IMR-90 (cell line): ENCODE measurements at regions not wholly inside any gene's neighbourhood (a gene's known extent, or its start where the extent isn't known, plus 50 kb on each side); places are given as distances from the start of the nearest gene placed in this dataset.

Experiments
- ATAC-seq: fragments of 200-7000 bp; cut with Tn5 transposase; 2 replicates; pipeline ENCODE4 v1.9.1; 2020; ENCODE audit warnings: low read depth, mild to moderate bottlenecking, moderate library complexity
- BruUV-seq: library from RNA; stranded (reverse); fragments of 400-500 nt; replicated peaks from 2 replicates; lab custom pipeline; 2021; lab: Mats Ljungman, UMichigan
- CTCF ChIA-PET: fragments of 300-600 bp; formaldehyde crosslinking; extraction: SDS; loops from one replicate; lab custom pipeline; 2021; ENCODE audit warnings: antibody characterized with exemption; lab: Yijun Ruan, JAX
- POLR2A ChIA-PET: fragments of 300-600 bp; sonication (Branson Sonifier 250); formaldehyde crosslinking; loops from one replicate; lab custom pipeline; 2022; ENCODE audit warnings: antibody characterized with exemption; ENCODE audit not compliant: unreplicated experiment; lab: Charles Lee
- DNase-seq: peaks from one replicate; pipeline ENCODE4 v3.0.0; 2013
- H2AFZ ChIP-seq: replicated peaks from 2 replicates; pipeline ENCODE3; 2013; ENCODE audit warnings: low read length, mild to moderate bottlenecking; ENCODE audit not compliant: poor library complexity
- H2AK5ac ChIP-seq: 2 replicates; pipeline ENCODE4 v1.6.1; 2013; ENCODE audit warnings: low read depth, low read length, inconsistent platforms
- H2AK9ac ChIP-seq: replicated peaks from 2 replicates; pipeline ENCODE3; 2013; ENCODE audit warnings: mild to moderate bottlenecking, low read depth, low read length, moderate library complexity; ENCODE audit not compliant: poor library complexity
- H2BK120ac ChIP-seq: 2 replicates; pipeline ENCODE4 v1.6.1; 2013; ENCODE audit warnings: low read depth, low read length, inconsistent platforms
- H2BK15ac ChIP-seq: 3 replicates; pipeline ENCODE4 v1.6.1; 2013; ENCODE audit warnings: low read depth, low read length, inconsistent platforms
- H2BK20ac ChIP-seq: 2 replicates; pipeline ENCODE4 v1.6.1; 2013; ENCODE audit warnings: low read depth, mild to moderate bottlenecking, inconsistent platforms, low read length, moderate library complexity
- H2BK5ac ChIP-seq: 2 replicates; pipeline ENCODE4 v1.6.1; 2013; ENCODE audit warnings: mild to moderate bottlenecking, low read depth, low read length, inconsistent platforms; ENCODE audit not compliant: poor library complexity, severe bottlenecking
- H3K14ac ChIP-seq: replicated peaks from 2 replicates; pipeline ENCODE4 v1.6.1; 2013; ENCODE audit warnings: low read depth, low read length, inconsistent platforms
- H3K18ac ChIP-seq: 2 replicates; pipeline ENCODE4 v1.6.1; 2013; ENCODE audit warnings: low read depth, low read length, control low read depth
- H3K23ac ChIP-seq: 2 replicates; pipeline ENCODE4 v1.6.1; 2013; ENCODE audit warnings: low read depth, low read length, inconsistent platforms
- H3K27ac ChIP-seq: 2 replicates; pipeline ENCODE4 v1.5.1; 2013; ENCODE audit warnings: mild to moderate bottlenecking, control low read depth, low read length; ENCODE audit not compliant: insufficient read depth
- H3K27me3 ChIP-seq: 2 replicates; pipeline ENCODE4 v1.6.1; 2013; ENCODE audit warnings: low read length; ENCODE audit not compliant: control insufficient read depth, insufficient read depth
- H3K36me3 ChIP-seq: 2 replicates; pipeline ENCODE4 v1.6.1; 2013; ENCODE audit warnings: low read length, mixed read lengths; ENCODE audit not compliant: control insufficient read depth, insufficient read depth
- H3K4ac ChIP-seq: 2 replicates; pipeline ENCODE4 v1.6.1; 2013; ENCODE audit warnings: low read depth, low read length, inconsistent platforms
- H3K4me1 ChIP-seq: 2 replicates; pipeline ENCODE4 v1.6.1; 2013; ENCODE audit warnings: low read length, mixed read lengths; ENCODE audit not compliant: control insufficient read depth, insufficient read depth
- H3K4me2 ChIP-seq: 2 replicates; pipeline ENCODE4 v1.6.1; 2013; ENCODE audit warnings: low read depth, mild to moderate bottlenecking, control low read depth, low read length, moderate library complexity
- H3K4me3 ChIP-seq: 2 replicates; pipeline ENCODE4 v1.5.1; 2013; ENCODE audit warnings: low read depth, mild to moderate bottlenecking, control low read depth, low read length, moderate library complexity; ENCODE audit not compliant: insufficient read depth
- H3K56ac ChIP-seq: 2 replicates; pipeline ENCODE4 v1.6.1; 2013; ENCODE audit warnings: low read length, inconsistent platforms; ENCODE audit not compliant: insufficient read depth; ENCODE audit errors: extremely low read depth
- H3K79me1 ChIP-seq, 2 experiments: 2 replicates each; pipeline ENCODE4 v1.6.1; 2013; ENCODE audit warnings: low read length in 2 of 2, inconsistent platforms in 1 of 2, low read depth in 1 of 2
- H3K9ac ChIP-seq: 2 replicates; pipeline ENCODE4 v1.6.1; 2013; ENCODE audit warnings: low read depth, low read length, control low read depth
- H3K9me1 ChIP-seq: 2 replicates; pipeline ENCODE4 v1.6.1; 2013; ENCODE audit warnings: low read length, inconsistent platforms; ENCODE audit not compliant: insufficient read depth
- H3K9me3 ChIP-seq: 2 replicates; pipeline ENCODE4 v1.6.1; 2013; ENCODE audit warnings: low read length; ENCODE audit not compliant: control insufficient read depth, insufficient read depth
- H4K20me1 ChIP-seq: 2 replicates; pipeline ENCODE4 v1.6.1; 2013; ENCODE audit warnings: low read length, inconsistent platforms; ENCODE audit not compliant: insufficient read depth
- H4K5ac ChIP-seq: 2 replicates; pipeline ENCODE4 v1.6.1; 2013; ENCODE audit warnings: mild to moderate bottlenecking, low read depth, low read length, control low read depth
- H4K8ac ChIP-seq, 2 experiments: 2 replicates each; pipeline ENCODE4 v1.6.1; 2013; ENCODE audit warnings: low read depth in 2 of 2, low read length in 2 of 2, control low read depth in 1 of 2, inconsistent platforms in 1 of 2
- H4K91ac ChIP-seq: 2 replicates; pipeline ENCODE4 v1.6.1; 2013; ENCODE audit warnings: low read depth, low read length, inconsistent platforms; ENCODE audit not compliant: insufficient read depth
- CHD1 ChIP-seq: IDR thresholded peaks from 2 replicates; pipeline ENCODE4 v1.6.1; 2012; ENCODE audit warnings: low read depth, low read length, improper control_type of control experiment
- WGBS, 2 experiments: methylation state at CpG; one replicate each; pipeline versions ENCODE4 v1.1.5 to v1.1.7; 2013; ENCODE audit warnings: missing lambda C conversion rate in 2 of 2; ENCODE audit not compliant: insufficient read length in 1 of 2; ENCODE audit errors: extremely low coverage in 2 of 2; 5-methylcytosine and 5-hydroxymethylcytosine counted together
- dilution Hi-C: fragments of 300-500 bp; cut with HindIII; formaldehyde crosslinking; loops from one replicate; pipeline ENCODE4 v1.14.3; 2018; ENCODE audit warnings: low sequenced_read_pairs; ENCODE audit not compliant: unreplicated experiment
- in situ Hi-C: fragments of 300-500 bp; cut with MboI; formaldehyde crosslinking; loops from 3 replicates; pipeline ENCODE4 v1.14.3; 2019; ENCODE audit warnings: low sequenced_read_pairs, inconsistent platforms, mixed read lengths
- intact Hi-C: fragments of 100-400 bp; cut with micrococcal nuclease; formaldehyde crosslinking; loops from 2 replicates; pipeline ENCODE4 v1.10.0; 2022

DNA sequence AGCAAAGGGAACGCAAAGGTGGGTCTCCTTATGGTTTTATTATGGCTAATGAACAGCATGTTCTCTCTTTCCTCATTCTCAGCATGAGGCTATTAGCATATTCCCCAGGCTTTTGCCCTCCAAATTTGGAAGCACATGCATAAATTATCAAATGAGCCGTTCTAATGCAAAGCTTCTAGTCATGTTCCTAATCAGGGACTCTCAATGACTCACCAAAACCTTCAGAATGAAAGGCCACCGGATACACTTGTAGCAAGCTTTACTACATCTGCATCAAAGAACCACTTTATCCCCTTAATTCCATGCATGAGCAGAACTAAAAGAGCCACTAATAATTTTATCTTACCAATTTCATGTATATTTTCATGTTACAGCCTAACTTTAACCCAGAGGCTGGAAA, 310.5 kb downstream of the LRATD1 start:
- ChIA-PET POLR2A (no interaction called here), CTCF (no interaction called here)
- H3K4me3 ChIP-seq: no peak overlapping the region
- no peak overlapping the region for H2AFZ ChIP-seq
- no peak overlapping the region for H3K23ac ChIP-seq
- no peak overlapping the region for H4K91ac ChIP-seq
- no peak overlapping the region for H3K14ac ChIP-seq
- H3K4me1 ChIP-seq: no peaks in the 10 kb centered on the region
- H3K36me3 ChIP-seq: no peaks in the 10 kb centered on the region
- DNase-seq (no peak), ATAC-seq (no peak)
- no peak overlapping the region for H3K4ac ChIP-seq
- no peak overlapping the region for H2BK15ac ChIP-seq
- no peak overlapping the region for H3K18ac ChIP-seq
- H4K5ac ChIP-seq: no peak overlapping the region
- no peaks in the 10 kb centered on the region for H3K79me1 ChIP-seq
- H2AK9ac ChIP-seq: no peak overlapping the region
- no peak overlapping the region for H2BK5ac ChIP-seq
- 100% methylated on average over 1 of the region's 3 CpGs; no CpG with 5 or more reads in 1 of the 2 experiments for WGBS, 2 experiments
- H3K27ac ChIP-seq: no peak overlapping the region
- no peak overlapping the region for H4K8ac ChIP-seq
- BruUV-seq: no TSS peak
- no peaks in the 10 kb centered on the region for H4K20me1 ChIP-seq
- dilution Hi-C loops: no loop called here
- no peak overlapping the region for H3K4me2 ChIP-seq
- TF ChIP-seq CHD1: no peak
- no peak overlapping the region for H2BK120ac ChIP-seq
- no peak overlapping the region for H2AK5ac ChIP-seq
- H3K27me3 ChIP-seq: no peaks in the 10 kb centered on the region
- H3K9me3 ChIP-seq: peaks cover 4% of the 10 kb centered on the region; the same call in 1 of the 2 replicates
- H3K56ac ChIP-seq: no peak overlapping the region
- H2BK20ac ChIP-seq: no peak overlapping the region
- intact Hi-C loops: no loop called here
- H3K9ac ChIP-seq: no peak overlapping the region
- in situ Hi-C loops: no loop called here
- no peaks in the 10 kb centered on the region for H3K9me1 ChIP-seq
